ENCODE measurements at regions not wholly inside any gene's neighbourhood (a gene's known extent, or its start where the extent isn't known, plus 50 kb on each side); places are given as distances from the start of the nearest gene placed in this dataset.
A peak's percentile ranks its signal among the peaks of the same experiment; 100 is the strongest.

- no peak for FAIRE-seq
- Histone ChIP-seq H3K4me3 (ENCODE audit: low read depth, low read length) (no peak overlapping the region), H3K36me3 (ENCODE audit: control insufficient read depth, insufficient read depth, low read length) (no peaks in the 10 kb centered on the region), H3K27me3 (ENCODE audit: control insufficient read depth, insufficient read depth, low read length) (no peaks in the 10 kb centered on the region)
- no peak for DNase-seq (ENCODE audit: low read depth)
- TF ChIP-seq, protein P1, sequence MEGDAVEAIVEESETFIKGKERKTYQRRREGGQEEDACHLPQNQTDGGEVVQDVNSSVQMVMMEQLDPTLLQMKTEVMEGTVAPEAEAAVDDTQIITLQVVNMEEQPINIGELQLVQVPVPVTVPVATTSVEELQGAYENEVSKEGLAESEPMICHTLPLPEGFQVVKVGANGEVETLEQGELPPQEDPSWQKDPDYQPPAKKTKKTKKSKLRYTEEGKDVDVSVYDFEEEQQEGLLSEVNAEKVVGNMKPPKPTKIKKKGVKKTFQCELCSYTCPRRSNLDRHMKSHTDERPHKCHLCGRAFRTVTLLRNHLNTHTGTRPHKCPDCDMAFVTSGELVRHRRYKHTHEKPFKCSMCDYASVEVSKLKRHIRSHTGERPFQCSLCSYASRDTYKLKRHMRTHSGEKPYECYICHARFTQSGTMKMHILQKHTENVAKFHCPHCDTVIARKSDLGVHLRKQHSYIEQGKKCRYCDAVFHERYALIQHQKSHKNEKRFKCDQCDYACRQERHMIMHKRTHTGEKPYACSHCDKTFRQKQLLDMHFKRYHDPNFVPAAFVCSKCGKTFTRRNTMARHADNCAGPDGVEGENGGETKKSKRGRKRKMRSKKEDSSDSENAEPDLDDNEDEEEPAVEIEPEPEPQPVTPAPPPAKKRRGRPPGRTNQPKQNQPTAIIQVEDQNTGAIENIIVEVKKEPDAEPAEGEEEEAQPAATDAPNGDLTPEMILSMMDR (IDR thresholded peaks at IDR 0.05; ENCODE audit: insufficient read depth, low read length, severe bottlenecking): no peak
Observed at GRCh38 chr13:111521030-111521429, 200.6 kb downstream of the TEX29 start.

GRCh38 chr13:111521691-111522229, 201.3 kb downstream of the TEX29 start:
- no peaks in the 10 kb centered on the region for H3K27me3 ChIP-seq (ENCODE audit: control insufficient read depth, insufficient read depth, low read length)
- no peak overlapping the region for H3K4me3 ChIP-seq (ENCODE audit: low read depth, low read length)
- DNase-seq (ENCODE audit: low read depth) (no peak), FAIRE-seq (peak; percentile 18)
- H3K36me3 ChIP-seq (ENCODE audit: control insufficient read depth, insufficient read depth, low read length): no peaks in the 10 kb centered on the region
- TF ChIP-seq, protein P1 (IDR thresholded peaks at IDR 0.05; ENCODE audit: insufficient read depth, low read length, severe bottlenecking): no peak

DNA sequence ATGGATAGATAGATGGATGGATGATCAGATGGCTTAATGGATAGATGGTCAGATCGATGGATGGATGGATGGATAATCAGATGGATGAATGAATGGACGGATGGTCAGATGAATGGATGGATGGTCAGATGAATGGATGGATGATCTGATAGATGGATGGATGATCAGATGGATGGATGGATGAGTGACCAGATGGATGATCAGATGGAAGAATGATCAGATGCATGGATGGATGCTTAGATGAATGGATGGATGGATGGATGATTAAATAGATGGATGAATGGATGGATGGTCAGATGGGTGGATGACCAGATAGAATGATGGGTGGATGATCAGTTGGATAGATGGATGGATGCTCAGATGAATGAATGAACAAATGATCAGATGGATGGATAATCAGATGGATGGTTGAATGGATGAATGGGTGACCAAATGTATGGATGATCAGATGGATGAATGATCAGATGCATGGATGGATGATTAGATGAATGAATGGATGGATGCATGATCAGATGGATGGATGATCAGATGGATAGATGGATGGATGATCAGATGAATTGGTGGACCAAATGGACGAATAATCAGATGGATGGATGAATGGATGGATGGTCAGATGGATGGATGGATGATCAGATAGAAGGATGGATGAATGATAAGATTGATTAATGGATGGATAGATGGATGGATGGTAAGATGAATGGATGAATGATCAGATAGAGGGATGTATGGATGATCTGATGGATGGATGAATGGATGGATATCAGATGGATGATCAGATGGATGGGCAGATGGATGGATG, 205.1 kb downstream of the TEX29 start:
- no peak for FAIRE-seq
- TF ChIP-seq, protein P1 (IDR thresholded peaks at IDR 0.05; ENCODE audit: insufficient read depth, low read length, severe bottlenecking): no peak
- H3K36me3 ChIP-seq (ENCODE audit: control insufficient read depth, insufficient read depth, low read length): no peaks in the 10 kb centered on the region
- DNase-seq (ENCODE audit: low read depth): no peak
- no peaks in the 10 kb centered on the region for H3K27me3 ChIP-seq (ENCODE audit: control insufficient read depth, insufficient read depth, low read length)
- H3K4me3 ChIP-seq (ENCODE audit: low read depth, low read length): no peak overlapping the region

- TF ChIP-seq, protein P1 (IDR thresholded peaks at IDR 0.05; ENCODE audit: insufficient read depth, low read length, severe bottlenecking): no peak
- H3K4me3 ChIP-seq (ENCODE audit: low read depth, low read length): no peak overlapping the region
- DNase-seq (ENCODE audit: low read depth) (no peak), FAIRE-seq (no peak)
- H3K36me3 ChIP-seq (ENCODE audit: control insufficient read depth, insufficient read depth, low read length): no peaks in the 10 kb centered on the region
- no peaks in the 10 kb centered on the region for H3K27me3 ChIP-seq (ENCODE audit: control insufficient read depth, insufficient read depth, low read length)
Observed at GRCh38 chr13:111526922-111527321, 206.5 kb downstream of the TEX29 start.

- no peak for DNase-seq (ENCODE audit: low read depth)
Observed at GRCh38 chr13:111527614-111528229, 207.3 kb downstream of the TEX29 start.

More at GRCh38 chr13:111527614-111528229, 207.3 kb downstream of the TEX29 start:
- TF ChIP-seq, protein P1 (IDR thresholded peaks at IDR 0.05; ENCODE audit: insufficient read depth, low read length, severe bottlenecking): no peak
- Histone ChIP-seq H3K36me3 (ENCODE audit: control insufficient read depth, insufficient read depth, low read length) (no peaks in the 10 kb centered on the region), H3K27me3 (ENCODE audit: control insufficient read depth, insufficient read depth, low read length) (no peaks in the 10 kb centered on the region), H3K4me3 (ENCODE audit: low read depth, low read length) (no peak overlapping the region)
- no peak for FAIRE-seq

Measured in bronchial epithelial cell (primary cell).